ENCODE measurements at regions not wholly inside any gene's neighbourhood (a gene's known extent, or its start where the extent isn't known, plus 50 kb on each side); places are given as distances from the start of the nearest gene placed in this dataset.

- no peaks in the 10 kb centered on the region for H3K36me3 ChIP-seq (ENCODE audit: control insufficient read depth, insufficient read depth, low read length)
- no peak overlapping the region for H3K4me3 ChIP-seq (ENCODE audit: low read depth, low read length)
- H3K27ac ChIP-seq (ENCODE audit: low read depth, low read length), result no peak overlapping the region
- peaks cover 4% of the 10 kb centered on the region for H3K4me1 ChIP-seq (ENCODE audit: control insufficient read depth, insufficient read depth, low read length)
- H3K9me3 ChIP-seq (ENCODE audit: control insufficient read depth, insufficient read depth, low read length), result no peaks in the 10 kb centered on the region
- DNase-seq (ENCODE audit: low read depth in 4 of 6, low spot score in 6 of 6), result no peak
- H3K27me3 ChIP-seq (ENCODE audit: control insufficient read depth, insufficient read depth, low read length), result no peaks in the 10 kb centered on the region
These were observed 267.1 kb downstream of the MRTFB start for GRCh38 chr16:14338236-14338635.

- Histone ChIP-seq H3K27me3 (ENCODE audit: control insufficient read depth, insufficient read depth, low read length) (no peaks in the 10 kb centered on the region), H3K4me3 (ENCODE audit: low read depth, low read length) (no peak overlapping the region), H3K9me3 (ENCODE audit: control insufficient read depth, insufficient read depth, low read length) (no peaks in the 10 kb centered on the region), H3K4me1 (ENCODE audit: control insufficient read depth, insufficient read depth, low read length) (peaks cover 4% of the 10 kb centered on the region), H3K27ac (ENCODE audit: low read depth, low read length) (no peak overlapping the region), H3K36me3 (ENCODE audit: control insufficient read depth, insufficient read depth, low read length) (no peaks in the 10 kb centered on the region)
- WGBS (ENCODE audit: insufficient coverage), result 63% methylated on average over 14 of the region's 22 CpGs
- peak in 2 of 6 donors; percentile 12 to 26 for DNase-seq (ENCODE audit: low read depth in 4 of 6, low spot score in 6 of 6)
These were observed 266.4 kb downstream of the MRTFB start for GRCh38 chr16:14337303-14338191.

DNA sequence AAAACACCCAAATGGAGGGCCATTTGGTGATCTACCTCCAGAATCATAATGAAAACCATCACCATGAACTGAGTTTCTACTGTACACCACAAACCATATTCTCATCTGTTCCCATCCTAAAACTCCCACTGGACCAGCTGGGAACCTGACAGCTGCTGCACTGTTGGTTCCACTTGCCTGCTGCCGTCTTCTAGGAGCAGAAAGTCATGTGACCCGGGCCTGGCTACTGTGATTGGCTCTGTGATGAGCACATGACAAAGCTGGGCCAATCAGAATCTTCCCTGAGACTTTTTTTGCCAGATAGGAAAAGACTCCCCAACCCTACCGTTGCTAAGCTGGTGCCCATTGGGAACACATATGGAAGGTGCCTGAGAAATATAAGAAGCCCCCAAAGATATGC lies 264.2 kb downstream of the MRTFB start:
- Histone ChIP-seq H3K36me3 (ENCODE audit: control insufficient read depth, insufficient read depth, low read length) (no peaks in the 10 kb centered on the region), H3K27me3 (ENCODE audit: control insufficient read depth, insufficient read depth, low read length) (no peaks in the 10 kb centered on the region), H3K4me1 (ENCODE audit: control insufficient read depth, insufficient read depth, low read length) (peaks cover 4% of the 10 kb centered on the region), H3K4me3 (ENCODE audit: low read depth, low read length) (no peak overlapping the region), H3K27ac (ENCODE audit: low read depth, low read length) (no peak overlapping the region), H3K9me3 (ENCODE audit: control insufficient read depth, insufficient read depth, low read length) (no peaks in the 10 kb centered on the region)
- no peak for DNase-seq (ENCODE audit: low read depth in 4 of 6, low spot score in 6 of 6)
- 80% methylated on average over 2 of the region's 3 CpGs for WGBS (ENCODE audit: insufficient coverage)

DNA sequence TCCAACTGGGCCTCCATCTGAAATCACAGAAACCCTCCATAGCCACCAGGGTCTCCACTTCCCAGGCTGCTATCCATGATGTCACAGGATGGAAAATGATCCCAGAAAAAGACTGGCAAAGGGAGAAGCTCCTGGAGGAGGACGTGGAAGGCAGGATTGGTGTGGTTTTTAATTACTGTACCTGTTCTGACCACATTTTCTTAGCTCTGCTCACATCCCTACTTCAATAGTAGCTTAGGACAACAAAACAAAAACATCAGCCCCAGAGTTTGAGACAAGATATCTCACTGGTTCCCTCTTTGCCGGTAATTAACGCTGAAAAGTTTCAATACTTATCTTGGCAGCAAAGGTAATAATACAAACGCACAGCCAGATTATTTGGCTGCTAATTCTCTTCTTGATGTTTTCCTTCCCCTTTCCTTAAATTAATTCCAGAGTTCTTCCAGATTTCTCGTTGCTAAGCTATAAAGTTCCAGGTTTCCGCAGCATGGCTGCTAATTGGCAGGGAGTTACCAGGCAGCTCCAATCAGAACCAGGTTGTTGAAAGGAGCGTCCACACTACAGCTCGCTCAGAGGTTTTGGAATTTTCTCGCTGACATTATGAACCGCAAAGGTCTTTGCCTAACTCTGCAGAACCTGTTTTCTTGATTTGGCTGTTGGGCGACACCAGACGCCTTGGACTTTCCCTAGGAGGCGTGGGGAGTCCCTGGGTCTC lies 263.4 kb downstream of the MRTFB start:
- peaks cover 4% of the 10 kb centered on the region for H3K4me1 ChIP-seq (ENCODE audit: control insufficient read depth, insufficient read depth, low read length)
- no peaks in the 10 kb centered on the region for H3K27me3 ChIP-seq (ENCODE audit: control insufficient read depth, insufficient read depth, low read length)

DNA sequence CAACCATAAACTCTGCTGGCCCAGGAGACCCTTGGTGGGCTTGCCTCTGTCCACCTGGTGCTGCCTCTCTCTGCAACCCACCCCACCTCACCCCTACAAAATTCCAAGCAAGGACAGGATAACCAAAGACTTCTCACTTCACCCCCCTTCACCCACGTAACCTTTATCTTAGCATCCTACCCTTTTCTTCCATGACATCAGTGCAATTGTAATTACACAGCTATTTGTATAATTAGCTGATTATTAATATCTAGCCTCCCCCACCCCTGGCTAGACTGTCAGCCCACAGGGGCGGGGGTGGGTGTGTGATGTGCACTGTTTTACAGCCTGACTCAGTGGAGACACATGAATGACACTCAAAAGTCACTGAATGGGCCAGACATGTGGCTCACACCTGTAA lies 262.2 kb downstream of the MRTFB start:
- H3K9me3 ChIP-seq (ENCODE audit: control insufficient read depth, insufficient read depth, low read length), result no peaks in the 10 kb centered on the region
- H3K36me3 ChIP-seq (ENCODE audit: control insufficient read depth, insufficient read depth, low read length), result no peaks in the 10 kb centered on the region
- no peak overlapping the region for H3K27ac ChIP-seq (ENCODE audit: low read depth, low read length)
- H3K27me3 ChIP-seq (ENCODE audit: control insufficient read depth, insufficient read depth, low read length), result no peaks in the 10 kb centered on the region
- DNase-seq (ENCODE audit: low read depth in 4 of 6, low spot score in 6 of 6), result no peak
- no peak overlapping the region for H3K4me3 ChIP-seq (ENCODE audit: low read depth, low read length)
- peaks cover 4% of the 10 kb centered on the region for H3K4me1 ChIP-seq (ENCODE audit: control insufficient read depth, insufficient read depth, low read length)
- no CpG with 5 or more reads among the region's 2 CpGs for WGBS (ENCODE audit: insufficient coverage)

More for the DNA sequence above, 263.4 kb downstream of the MRTFB start:
- Histone ChIP-seq H3K9me3 (ENCODE audit: control insufficient read depth, insufficient read depth, low read length) (no peaks in the 10 kb centered on the region), H3K4me3 (ENCODE audit: low read depth, low read length) (no peak overlapping the region), H3K27ac (ENCODE audit: low read depth, low read length) (no peak overlapping the region), H3K36me3 (ENCODE audit: control insufficient read depth, insufficient read depth, low read length) (no peaks in the 10 kb centered on the region)
- 86% methylated on average over 12 of the region's 13 CpGs for WGBS (ENCODE audit: insufficient coverage)
- DNase-seq (ENCODE audit: low read depth in 4 of 6, low spot score in 6 of 6), result peak in 1 of 6 donors; percentile 48

DNA sequence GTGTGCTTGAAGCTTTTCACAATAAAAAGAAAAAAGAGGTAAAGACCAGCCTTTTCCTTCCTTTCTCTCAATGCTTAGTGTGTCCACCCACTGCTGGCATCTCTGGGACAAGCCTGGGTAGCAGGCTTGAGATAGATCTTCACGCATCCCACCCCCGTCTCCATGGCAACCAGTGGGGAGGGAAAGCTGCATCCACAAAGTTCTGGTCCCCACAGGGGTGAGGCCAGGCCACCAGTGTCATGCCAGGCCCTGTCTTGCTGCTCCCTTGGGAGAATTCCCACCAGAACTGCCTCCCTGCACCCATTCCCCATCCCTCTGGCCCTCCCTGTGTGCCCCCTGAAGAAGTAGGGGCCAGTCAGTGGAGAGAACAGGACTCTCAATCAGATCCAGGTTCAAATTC lies 259.9 kb downstream of the MRTFB start:
- no peak overlapping the region for H3K4me3 ChIP-seq (ENCODE audit: low read depth, low read length)
- no peak overlapping the region for H3K27ac ChIP-seq (ENCODE audit: low read depth, low read length)
- H3K4me1 ChIP-seq (ENCODE audit: control insufficient read depth, insufficient read depth, low read length), result no peaks in the 10 kb centered on the region
- H3K27me3 ChIP-seq (ENCODE audit: control insufficient read depth, insufficient read depth, low read length), result no peaks in the 10 kb centered on the region
- no peaks in the 10 kb centered on the region for H3K9me3 ChIP-seq (ENCODE audit: control insufficient read depth, insufficient read depth, low read length)
- WGBS (ENCODE audit: insufficient coverage), result 68% methylated on average over 2 of the region's 2 CpGs
- H3K36me3 ChIP-seq (ENCODE audit: control insufficient read depth, insufficient read depth, low read length), result peaks cover 3% of the 10 kb centered on the region
- peak in 1 of 6 donors; percentile 10 for DNase-seq (ENCODE audit: low read depth in 4 of 6, low spot score in 6 of 6)

GRCh38 chr16:14329727-14330350 lies 258.7 kb downstream of the MRTFB start:
- no CpG with 5 or more reads among the region's 3 CpGs for WGBS (ENCODE audit: insufficient coverage)

GRCh38 chr16:14325502-14326401 lies 254.6 kb downstream of the MRTFB start:
- peak in 2 of 6 donors; percentile 88 for DNase-seq (ENCODE audit: low read depth in 4 of 6, low spot score in 6 of 6)
- WGBS (ENCODE audit: insufficient coverage), result 24% methylated on average over 8 of the region's 16 CpGs

More at GRCh38 chr16:14329727-14330350, 258.7 kb downstream of the MRTFB start:
- no peaks in the 10 kb centered on the region for H3K9me3 ChIP-seq (ENCODE audit: control insufficient read depth, insufficient read depth, low read length)
- no peak overlapping the region for H3K27ac ChIP-seq (ENCODE audit: low read depth, low read length)
- H3K36me3 ChIP-seq (ENCODE audit: control insufficient read depth, insufficient read depth, low read length), result peaks cover 3% of the 10 kb centered on the region
- no peak overlapping the region for H3K4me3 ChIP-seq (ENCODE audit: low read depth, low read length)
- H3K4me1 ChIP-seq (ENCODE audit: control insufficient read depth, insufficient read depth, low read length), result peaks cover 6% of the 10 kb centered on the region
- H3K27me3 ChIP-seq (ENCODE audit: control insufficient read depth, insufficient read depth, low read length), result no peaks in the 10 kb centered on the region
- DNase-seq (ENCODE audit: low read depth in 4 of 6, low spot score in 6 of 6), result no peak

GRCh38 chr16:14324581-14324980 lies 253.5 kb downstream of the MRTFB start:
- H3K9me3 ChIP-seq (ENCODE audit: control insufficient read depth, insufficient read depth, low read length), result no peaks in the 10 kb centered on the region
- WGBS (ENCODE audit: insufficient coverage), result no CpG with 5 or more reads among the region's 7 CpGs
- peaks cover 6% of the 10 kb centered on the region for H3K4me1 ChIP-seq (ENCODE audit: control insufficient read depth, insufficient read depth, low read length)
- H3K36me3 ChIP-seq (ENCODE audit: control insufficient read depth, insufficient read depth, low read length), result peaks cover 3% of the 10 kb centered on the region
- no peaks in the 10 kb centered on the region for H3K27me3 ChIP-seq (ENCODE audit: control insufficient read depth, insufficient read depth, low read length)
- no peak for DNase-seq (ENCODE audit: low read depth in 4 of 6, low spot score in 6 of 6)
- no peak overlapping the region for H3K27ac ChIP-seq (ENCODE audit: low read depth, low read length)
- no peak overlapping the region for H3K4me3 ChIP-seq (ENCODE audit: low read depth, low read length)

More at GRCh38 chr16:14325502-14326401, 254.6 kb downstream of the MRTFB start:
- H3K27me3 ChIP-seq (ENCODE audit: control insufficient read depth, insufficient read depth, low read length), result no peaks in the 10 kb centered on the region
- no peak overlapping the region for H3K27ac ChIP-seq (ENCODE audit: low read depth, low read length)
- no peak overlapping the region for H3K4me3 ChIP-seq (ENCODE audit: low read depth, low read length)
- H3K4me1 ChIP-seq (ENCODE audit: control insufficient read depth, insufficient read depth, low read length), result peaks cover 6% of the 10 kb centered on the region
- H3K36me3 ChIP-seq (ENCODE audit: control insufficient read depth, insufficient read depth, low read length), result peaks cover 3% of the 10 kb centered on the region
- H3K9me3 ChIP-seq (ENCODE audit: control insufficient read depth, insufficient read depth, low read length), result no peaks in the 10 kb centered on the region
